Fibroblast of lung (primary cell): ENCODE measurements at regions not wholly inside any gene's neighbourhood (a gene's known extent, or its start where the extent isn't known, plus 50 kb on each side); places are given as distances from the start of the nearest gene placed in this dataset.

Experiments used
- DNase-seq, 2 donors: peaks; one replicate each; pipeline versions ENCODE4 v3.0.0 to v3.0.0-alpha.2; 2010; ENCODE audit warnings: low read depth in 2 of 2
- H2AFZ ChIP-seq: 2 replicates; pipeline ENCODE4 v1.5.1; 2012; ENCODE audit warnings: low read length, control low read depth, inconsistent platforms
- H3K27ac ChIP-seq: 2 replicates; pipeline ENCODE4 v1.5.1; 2011; ENCODE audit warnings: low read length, control low read depth; ENCODE audit not compliant: insufficient read depth
- H3K27me3 ChIP-seq: 2 replicates; pipeline ENCODE4 v1.5.1; 2011; ENCODE audit warnings: mild to moderate bottlenecking, low read length; ENCODE audit not compliant: control insufficient read depth, insufficient read depth
- H3K36me3 ChIP-seq: 2 replicates; pipeline ENCODE4 v1.5.1; 2011; ENCODE audit warnings: low read length; ENCODE audit not compliant: control insufficient read depth, insufficient read depth
- H3K4me1 ChIP-seq: 2 replicates; pipeline ENCODE4 v1.5.1; 2011; ENCODE audit warnings: low read length; ENCODE audit not compliant: control insufficient read depth, insufficient read depth; ENCODE audit errors: extremely low read depth
- H3K4me2 ChIP-seq: 2 replicates; pipeline ENCODE4 v1.5.1; 2011; ENCODE audit warnings: low read length, control low read depth; ENCODE audit not compliant: insufficient read depth; ENCODE audit errors: extremely low read depth
- H3K4me3 ChIP-seq, 4 experiments: fragments of 200-600 bp in 1 of 4; sonication (generic) in 1 of 4; replicated peaks in 1 of 4; 2 replicates each; pipeline ENCODE4 v1.5.1; 2011 to 2016; ENCODE audit warnings: low read length in 4 of 4, low read depth in 3 of 4, mild to moderate bottlenecking in 3 of 4, control low read depth in 2 of 4, inconsistent platforms in 1 of 4, mixed read lengths in 1 of 4; ENCODE audit not compliant: insufficient read depth in 1 of 4; ENCODE audit errors: control extremely low read depth in 1 of 4
- H3K79me2 ChIP-seq: 2 replicates; pipeline ENCODE4 v1.5.1; 2012; ENCODE audit warnings: mild to moderate bottlenecking, low read length, inconsistent platforms; ENCODE audit not compliant: control insufficient read depth, insufficient read depth
- H3K9ac ChIP-seq: 2 replicates; pipeline ENCODE4 v1.5.1; 2011; ENCODE audit warnings: mild to moderate bottlenecking, low read length, control low read depth; ENCODE audit not compliant: insufficient read depth
- H3K9me3 ChIP-seq: 2 replicates; pipeline ENCODE4 v1.5.1; 2012; ENCODE audit warnings: low read depth, low read length; ENCODE audit not compliant: control insufficient read depth, insufficient read depth
- H4K20me1 ChIP-seq: 2 replicates; pipeline ENCODE4 v1.5.1; 2011; ENCODE audit warnings: low read length; ENCODE audit not compliant: control insufficient read depth, insufficient read depth; ENCODE audit errors: extremely low read depth
- CTCF ChIP-seq, 2 donors: IDR thresholded peaks in 1 of 2; conservative IDR thresholded peaks in 1 of 2; 1 replicate in 1 of 2; 2 replicates in 1 of 2; pipeline ENCODE4 v1.5.1; 2011 to 2012; ENCODE audit warnings: low read length in 2 of 2, control low read depth in 1 of 2, inconsistent platforms in 1 of 2, low read depth in 1 of 2, mild to moderate bottlenecking in 1 of 2
- EZH2 ChIP-seq: IDR thresholded peaks from 2 replicates; pipeline ENCODE4 v1.5.1; 2012; ENCODE audit warnings: low read length, control low read depth, mild to moderate bottlenecking; ENCODE audit errors: missing control alignments

GRCh38 chr6:141041596-141042087 is 1091.1 kb upstream of the GJE1 start:
- Histone ChIP-seq H3K4me3 (no peak overlapping the region), H3K9me3 (no peaks in the 10 kb centered on the region), H3K79me2 (no peaks in the 10 kb centered on the region), H3K27ac (no peak overlapping the region), H3K9ac (no peak overlapping the region), H3K27me3 (no peaks in the 10 kb centered on the region), H4K20me1 (no peaks in the 10 kb centered on the region), H2AFZ (no peak overlapping the region), H3K4me2 (no peak overlapping the region), H3K4me1 (no peaks in the 10 kb centered on the region), H3K36me3 (no peaks in the 10 kb centered on the region)
- TF ChIP-seq EZH2 (no peak), CTCF (conservative IDR thresholded peaks at IDR 0.05 in 1 of 2, IDR thresholded peaks at IDR 0.05 in 1 of 2; ENCODE audit: low read depth in 1 of 2, low read length in 2 of 2) (no peak)
- DNase-seq = no peak

GRCh38 chr6:141035312-141036200 is 1097.2 kb upstream of the GJE1 start:
- Histone ChIP-seq H4K20me1 (no peaks in the 10 kb centered on the region), H3K4me3 (no peak overlapping the region), H3K9me3 (no peaks in the 10 kb centered on the region), H3K9ac (no peak overlapping the region), H2AFZ (peak overlapping the region; percentile 2), H3K4me2 (no peak overlapping the region), H3K4me1 (no peaks in the 10 kb centered on the region), H3K27ac (no peak overlapping the region), H3K27me3 (no peaks in the 10 kb centered on the region), H3K36me3 (no peaks in the 10 kb centered on the region), H3K79me2 (no peaks in the 10 kb centered on the region)
- TF ChIP-seq EZH2 (no peak), CTCF (conservative IDR thresholded peaks at IDR 0.05 in 1 of 2, IDR thresholded peaks at IDR 0.05 in 1 of 2; ENCODE audit: low read depth in 1 of 2, low read length in 2 of 2) (no peak)
- peak in 1 of 2 donors; percentile 16 for DNase-seq

GRCh38 chr6:141033101-141033500 is 1099.6 kb upstream of the GJE1 start:
- Histone ChIP-seq H3K27ac (no peak overlapping the region), H2AFZ (no peak overlapping the region), H3K4me3 (no peak overlapping the region), H3K9me3 (no peaks in the 10 kb centered on the region), H3K9ac (no peak overlapping the region), H3K27me3 (no peaks in the 10 kb centered on the region), H3K79me2 (no peaks in the 10 kb centered on the region), H3K4me2 (no peak overlapping the region), H3K4me1 (no peaks in the 10 kb centered on the region), H4K20me1 (no peaks in the 10 kb centered on the region), H3K36me3 (no peaks in the 10 kb centered on the region)
- TF ChIP-seq CTCF (conservative IDR thresholded peaks at IDR 0.05 in 1 of 2, IDR thresholded peaks at IDR 0.05 in 1 of 2; ENCODE audit: low read depth in 1 of 2, low read length in 2 of 2) (no peak), EZH2 (no peak)
- DNase-seq = peak; percentile 15 to 18
